ENCODE measurements at regions not wholly inside any gene's neighbourhood (a gene's known extent, or its start where the extent isn't known, plus 50 kb on each side); places are given as distances from the start of the nearest gene placed in this dataset.

DNA sequence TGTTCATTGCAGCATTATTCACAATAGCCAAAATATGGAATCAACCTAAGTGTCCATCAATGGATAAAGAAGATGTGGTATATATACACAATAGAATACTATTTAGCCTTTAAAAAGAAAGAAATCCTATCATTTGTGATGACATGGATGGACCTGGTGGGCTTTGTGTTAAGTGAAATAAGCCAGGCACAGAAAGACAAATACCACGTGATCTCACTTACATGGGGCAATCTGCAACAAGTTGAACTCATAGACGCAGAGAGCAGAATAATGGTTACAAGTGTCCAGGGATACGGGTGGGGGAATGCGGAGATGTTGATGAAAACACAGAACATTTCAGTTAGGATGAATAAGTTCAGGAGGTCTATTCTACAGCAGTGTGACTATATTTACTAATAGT, 66.4 kb upstream of the ALDH1B1 start:
- TF ChIP-seq POLR2A (IDR thresholded peaks at IDR 0.05; ENCODE audit: low read depth, low read length): no peak
- no peak for TF ChIP-seq POLR2AphosphoS5 (IDR thresholded peaks at IDR 0.05; ENCODE audit: low read depth, low read length)
- TF ChIP-seq TAF1 (IDR thresholded peaks at IDR 0.05; ENCODE audit: borderline replicate concordance, low read depth, low read length): no peak
